HG03571 (cell line): ENCODE measurements at regions not wholly inside any gene's neighbourhood (a gene's known extent, or its start where the extent isn't known, plus 50 kb on each side); places are given as distances from the start of the nearest gene placed in this dataset.
A peak's percentile ranks its signal among the peaks of the same experiment; 100 is the strongest.

Source experiments
- ATAC-seq: cut with Tn5 transposase; IDR thresholded peaks from one replicate; pipeline ENCODE4 v1.9.1; 2021; ENCODE audit not compliant: unreplicated experiment

DNA sequence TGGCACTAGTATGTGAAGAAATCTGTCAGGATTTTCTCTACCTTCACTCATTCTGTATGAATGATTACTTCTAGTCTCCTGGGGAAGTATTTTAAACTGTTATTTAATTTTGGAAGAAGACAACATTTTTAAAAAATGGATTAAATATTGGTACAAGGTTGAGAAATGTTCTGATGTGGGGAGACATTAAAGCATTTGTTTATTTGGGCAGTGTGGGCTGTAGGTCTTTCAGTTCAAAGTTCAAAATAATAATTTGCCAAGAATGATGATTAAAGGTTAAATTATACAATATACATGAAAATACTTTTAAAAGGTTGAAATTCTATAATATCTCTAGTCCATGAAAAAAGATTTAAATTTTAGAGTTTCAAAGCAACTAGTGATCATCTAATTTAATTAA lies 194.7 kb downstream of the NHLRC3 start:
- no peak for ATAC-seq

- ATAC-seq, result no peak
Measured at GRCh38 chr13:39233519-39233918, 195.3 kb downstream of the NHLRC3 start.

DNA sequence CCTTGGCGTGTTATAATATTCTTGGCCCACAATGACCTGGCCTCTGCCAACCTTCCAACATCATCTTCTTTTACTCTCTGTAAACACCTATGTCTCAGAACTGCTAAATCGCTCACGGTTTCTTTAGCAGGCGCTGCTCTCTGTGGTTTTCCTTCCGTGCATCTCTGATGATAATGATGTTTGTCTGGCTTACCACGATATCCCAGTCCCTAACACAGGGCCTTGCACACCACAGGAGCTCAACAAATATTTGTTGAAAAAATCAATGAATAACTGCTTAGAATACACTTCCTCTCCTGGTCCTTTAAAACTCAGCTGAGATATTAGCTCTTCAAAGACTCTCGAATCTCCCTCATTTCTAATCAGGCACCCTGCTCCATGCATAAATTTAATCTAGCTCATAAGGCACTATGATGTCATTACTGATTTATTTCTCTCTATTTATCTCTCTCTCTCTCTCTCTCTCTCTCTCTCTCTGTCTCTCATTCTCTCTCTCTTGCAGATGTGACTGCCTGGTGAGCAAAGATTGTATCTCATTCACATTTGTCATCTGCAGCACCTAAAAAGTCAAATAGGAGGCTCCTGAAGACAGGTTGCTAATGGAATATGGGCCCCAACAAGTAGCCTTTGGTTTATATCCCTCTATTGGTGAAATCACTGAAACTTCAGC lies 206.4 kb downstream of the NHLRC3 start:
- no peak for ATAC-seq

- ATAC-seq, result no peak
Measured at GRCh38 chr13:39245688-39246087, 207.4 kb downstream of the NHLRC3 start.

DNA sequence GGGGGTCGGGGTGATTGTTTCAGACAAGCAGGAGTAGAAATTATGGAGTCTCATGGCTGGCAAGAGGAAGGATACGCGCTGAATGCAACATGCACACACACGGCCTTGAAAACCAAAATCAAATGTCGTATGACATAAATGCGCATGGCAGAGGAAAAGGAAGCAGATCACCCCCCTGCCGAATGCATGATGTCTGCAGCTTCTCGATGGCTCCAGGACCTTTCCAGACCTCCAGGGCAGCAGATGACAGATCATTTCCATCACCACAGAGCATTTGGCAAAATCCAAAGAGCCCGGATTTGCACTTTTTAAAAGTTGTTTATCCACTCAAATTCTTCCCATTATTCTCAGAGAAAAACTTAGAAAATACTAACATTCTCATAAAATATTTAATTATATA lies 211.7 kb downstream of the NHLRC3 start:
- ATAC-seq, result no peak

DNA sequence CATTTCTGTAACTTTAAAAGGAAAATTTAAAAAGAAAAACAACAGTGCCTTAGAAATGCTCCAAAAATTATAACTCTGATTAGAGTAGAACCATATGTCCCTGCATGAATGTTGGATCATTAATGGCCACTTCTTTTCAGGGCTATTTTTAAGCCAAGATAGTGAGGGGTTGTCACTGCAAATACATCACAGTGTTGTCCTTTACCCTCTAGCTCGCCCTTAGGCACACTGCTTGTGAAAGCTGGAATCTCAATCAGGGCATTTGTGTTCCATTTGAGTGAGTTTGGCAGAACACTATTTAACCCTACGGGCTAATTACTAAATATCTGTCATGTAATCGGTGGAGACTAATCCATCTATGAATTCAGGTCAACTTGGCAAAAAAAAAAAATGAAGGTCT lies 212.2 kb downstream of the NHLRC3 start:
- ATAC-seq, result no peak

DNA sequence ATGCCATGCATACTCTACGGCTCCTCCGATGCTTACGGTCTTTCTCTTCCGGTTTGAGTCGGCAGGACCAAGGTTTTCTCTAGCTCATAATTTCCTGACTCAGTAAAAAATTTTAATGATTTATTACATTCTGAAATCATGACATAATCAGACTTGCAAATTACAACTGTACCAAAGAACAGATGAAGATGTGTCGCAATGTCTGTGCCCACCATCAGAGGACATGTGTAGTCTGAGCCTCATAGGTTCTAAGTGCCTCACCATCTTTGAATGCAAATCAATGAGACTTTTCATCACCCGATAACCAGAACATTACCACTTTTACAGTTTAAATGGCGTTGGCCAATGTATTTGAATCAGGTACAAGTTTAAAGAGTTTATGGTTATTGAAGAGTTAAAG lies 213.1 kb downstream of the NHLRC3 start:
- ATAC-seq, result no peak

DNA sequence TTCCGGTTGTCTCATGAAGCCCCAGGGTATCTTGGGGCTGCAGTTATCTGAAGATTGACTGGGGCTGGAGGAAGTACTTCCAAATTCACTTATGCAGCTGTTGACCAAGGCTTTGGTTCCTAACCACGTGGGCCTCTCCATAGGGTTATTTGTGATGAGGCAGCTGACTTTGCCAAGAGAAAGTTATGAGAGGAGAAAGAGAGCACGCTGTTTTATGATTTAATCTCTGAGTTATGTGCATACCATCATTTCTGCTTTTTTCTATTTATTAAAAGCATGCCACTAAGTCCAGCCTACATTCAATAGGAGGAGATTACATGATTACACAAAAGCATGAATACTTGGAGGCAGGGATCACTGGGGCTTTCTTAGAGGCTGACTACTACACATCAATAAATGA lies 215.5 kb downstream of the NHLRC3 start:
- ATAC-seq, result no peak

DNA sequence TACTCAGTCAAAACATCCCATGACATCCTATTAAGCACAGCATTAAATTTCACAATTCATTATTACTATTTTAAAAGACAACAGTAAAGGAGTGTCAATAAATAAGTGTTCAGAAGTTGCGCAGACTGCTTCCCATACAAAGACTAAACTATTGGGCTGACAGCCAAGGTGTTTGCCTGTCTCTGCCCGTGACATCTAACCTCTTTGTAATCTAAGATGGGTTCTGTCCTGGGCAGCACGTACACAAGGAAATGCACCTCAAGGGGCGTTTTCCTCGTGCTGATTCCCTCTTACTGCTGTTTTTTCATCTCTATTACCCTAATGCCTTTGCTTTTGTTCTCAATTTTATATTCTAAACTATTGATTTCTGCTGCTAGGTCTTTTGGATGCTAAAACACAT lies 216.3 kb downstream of the NHLRC3 start:
- no peak for ATAC-seq

DNA sequence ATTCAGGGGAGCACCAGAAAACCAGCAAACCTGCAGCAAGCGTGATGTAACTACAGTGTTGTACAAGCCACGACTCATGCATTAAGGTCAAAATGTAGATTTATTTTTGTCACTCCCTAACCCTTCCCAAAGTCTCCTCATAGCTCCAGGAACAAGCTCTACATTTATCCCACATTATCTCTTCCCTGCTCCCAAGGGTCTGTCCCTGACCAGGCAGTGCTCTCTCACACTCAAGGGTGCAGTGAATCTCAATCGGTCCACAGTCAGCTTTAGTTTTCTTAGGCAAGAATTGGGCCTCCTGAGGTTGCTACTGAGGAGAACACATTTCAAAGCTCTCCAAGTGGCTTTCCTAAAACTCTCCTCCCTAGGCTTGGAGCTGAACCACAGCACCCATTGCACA lies 219.4 kb downstream of the NHLRC3 start:
- ATAC-seq, result no peak

DNA sequence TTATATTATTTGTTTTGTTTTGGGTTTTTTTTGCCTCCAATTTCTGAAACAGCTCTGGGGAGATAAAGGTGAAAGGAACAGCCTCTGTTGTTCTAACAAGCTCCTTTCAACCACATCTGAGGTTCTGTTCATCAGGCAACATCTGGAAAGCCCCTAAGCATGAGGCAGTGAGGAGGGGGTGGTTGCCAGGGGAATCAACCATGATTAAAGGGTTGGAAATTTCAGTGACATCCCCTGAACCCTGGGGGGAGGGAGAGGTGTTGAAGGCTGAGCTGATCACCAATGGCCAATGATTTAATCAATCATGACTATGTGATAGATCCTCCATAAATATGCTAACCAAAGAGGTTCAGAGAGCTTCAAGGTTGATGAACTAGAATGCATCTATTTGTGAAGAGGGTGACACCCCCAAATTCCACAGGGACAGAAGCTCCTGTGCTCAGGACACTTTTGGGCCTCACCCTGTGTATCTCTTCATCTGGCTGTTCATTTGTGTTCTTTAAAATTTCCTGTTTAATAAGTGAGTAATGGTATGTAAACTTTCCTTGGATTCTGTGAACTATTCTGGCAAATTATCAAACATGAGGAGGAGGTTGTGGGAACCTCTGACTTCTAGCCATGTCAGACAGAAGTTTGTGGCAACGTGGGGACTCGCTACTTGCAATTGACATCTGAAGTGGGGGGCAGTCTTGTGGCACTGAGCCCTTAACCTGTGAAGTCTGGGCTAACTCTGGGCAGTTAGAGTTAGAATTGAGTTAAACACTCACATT lies 221.3 kb downstream of the NHLRC3 start:
- ATAC-seq, result no peak

- ATAC-seq, result peak; percentile 83
Measured at GRCh38 chr13:39263033-39263432, 224.8 kb downstream of the NHLRC3 start.

- no peak for ATAC-seq
Measured at GRCh38 chr13:39263531-39263930, 225.3 kb downstream of the NHLRC3 start.

GRCh38 chr13:39266426-39266825 lies 228.2 kb downstream of the NHLRC3 start:
- ATAC-seq, result no peak

GRCh38 chr13:39268398-39268797 lies 230.1 kb downstream of the NHLRC3 start:
- ATAC-seq, result no peak

DNA sequence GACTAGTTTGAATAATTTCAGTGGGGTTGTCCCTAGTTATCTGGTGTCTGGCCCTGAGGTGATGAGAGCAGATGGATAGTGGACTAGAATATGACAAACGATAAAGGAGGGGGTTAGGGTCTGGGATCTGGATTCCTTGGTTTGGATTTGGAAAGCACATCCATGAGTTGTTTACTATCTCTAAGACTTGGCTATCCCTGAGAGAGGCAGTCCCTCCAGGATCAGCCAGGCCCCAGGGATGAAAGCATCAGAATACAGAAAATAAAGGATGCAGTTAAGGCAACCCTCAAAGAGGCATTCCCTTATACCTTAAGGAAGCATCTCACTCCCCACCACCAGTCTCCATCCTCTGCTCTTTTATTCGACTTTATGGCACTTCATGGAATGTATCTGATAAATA lies 230.7 kb downstream of the NHLRC3 start:
- no peak for ATAC-seq

GRCh38 chr13:39269411-39269810 lies 231.2 kb downstream of the NHLRC3 start:
- no peak for ATAC-seq

GRCh38 chr13:39272994-39273393 lies 234.7 kb downstream of the NHLRC3 start:
- no peak for ATAC-seq

DNA sequence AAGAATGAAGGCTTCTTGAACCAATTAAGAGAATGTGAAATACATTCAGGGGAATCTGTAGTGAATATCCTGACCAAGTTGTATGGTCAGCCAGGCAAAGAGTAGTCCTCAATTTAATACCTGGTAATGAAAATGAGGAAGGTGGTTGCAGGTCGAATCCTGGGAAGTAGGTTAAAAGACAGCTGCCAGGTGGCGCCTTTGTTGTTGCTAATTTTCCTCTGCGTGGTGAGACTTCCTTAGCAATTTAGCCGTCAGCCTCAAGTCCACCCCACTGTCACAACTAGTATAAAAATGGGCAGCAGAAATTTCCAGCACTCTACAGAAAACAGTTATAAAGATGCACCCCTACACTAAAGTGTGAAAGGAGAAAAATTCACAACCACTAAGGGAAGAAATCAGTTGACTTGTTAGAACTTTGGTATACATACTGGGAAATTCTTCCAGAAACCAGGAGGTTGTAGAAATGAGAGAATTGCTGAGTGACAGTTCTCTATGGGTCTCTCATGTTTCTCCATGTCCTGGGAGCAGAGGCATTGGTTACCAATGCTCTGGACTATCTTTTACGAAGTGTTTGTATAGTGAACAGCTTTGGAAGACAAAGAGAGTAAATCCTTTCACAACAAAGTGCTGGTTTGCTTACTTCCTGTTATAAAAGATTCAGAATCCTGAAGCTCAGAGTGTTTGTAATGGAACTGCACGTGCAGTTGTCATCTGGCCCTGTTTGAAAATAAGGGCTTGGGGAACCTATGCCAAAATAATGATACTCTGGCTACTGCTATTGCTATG lies 235.9 kb downstream of the NHLRC3 start:
- no peak for ATAC-seq

DNA sequence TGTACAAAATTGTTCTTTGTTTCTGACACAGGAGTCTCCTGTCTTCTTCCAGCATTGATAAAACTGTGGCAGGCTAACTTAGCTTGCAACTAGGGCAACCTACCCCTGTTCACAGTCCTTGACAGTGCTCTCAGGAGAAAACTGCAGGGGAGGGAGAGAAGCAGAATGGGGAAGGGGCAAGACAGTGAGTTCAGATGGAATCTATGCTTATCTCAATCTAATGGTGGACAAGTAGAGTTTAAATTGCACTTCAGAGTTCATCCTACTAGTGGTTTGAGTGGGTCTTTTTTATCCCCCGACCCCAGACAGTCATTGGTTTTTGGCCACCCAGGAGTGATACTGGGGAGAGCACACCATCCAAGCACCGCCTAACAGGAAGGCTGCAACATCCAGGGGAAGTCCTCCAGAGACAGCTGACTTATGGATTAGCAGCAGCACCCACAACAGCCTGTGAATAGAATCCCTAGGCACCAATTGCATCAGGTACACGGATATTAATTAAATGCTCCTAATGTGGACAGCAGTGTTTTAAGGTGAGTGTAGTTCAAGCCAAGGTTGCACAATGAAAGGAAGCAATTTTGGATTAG lies 236.6 kb downstream of the NHLRC3 start:
- no peak for ATAC-seq

DNA sequence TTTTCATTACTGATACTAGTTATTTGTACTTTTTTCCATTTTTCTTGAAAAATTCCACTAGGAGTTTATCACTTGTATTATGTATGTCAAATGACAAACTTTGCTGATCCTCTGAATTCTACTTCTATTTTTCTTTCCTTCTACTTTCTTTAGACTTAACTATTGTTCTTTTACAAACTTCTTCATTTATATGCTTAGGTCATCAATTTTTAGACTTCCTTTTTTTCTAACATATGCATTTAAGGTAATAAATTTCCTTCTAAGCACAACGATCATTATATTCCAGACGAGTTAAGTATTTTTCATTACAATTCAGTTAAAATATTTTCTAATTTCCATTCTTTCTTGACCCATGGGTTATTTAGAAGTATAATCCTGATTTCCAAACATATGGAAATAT lies 240.8 kb downstream of the NHLRC3 start:
- ATAC-seq, result no peak
